Osteoblast (primary cell): ENCODE measurements at regions not wholly inside any gene's neighbourhood (a gene's known extent, or its start where the extent isn't known, plus 50 kb on each side); places are given as distances from the start of the nearest gene placed in this dataset.

Source experiments
- DNase-seq: peaks from one replicate; pipeline ENCODE4 v3.0.0; 2011; ENCODE audit warnings: low spot score, mixed read lengths; ENCODE audit not compliant: insufficient read length; ENCODE audit errors: missing footprints
- H2AFZ ChIP-seq: 2 replicates; pipeline ENCODE4 v1.6.0; 2011; ENCODE audit warnings: mild to moderate bottlenecking, low read length
- H3K27ac ChIP-seq: 2 replicates; pipeline ENCODE4 v1.5.1; 2011; ENCODE audit warnings: mild to moderate bottlenecking, low read depth, low read length, moderate library complexity
- H3K27me3 ChIP-seq: 2 replicates; pipeline ENCODE4 v1.6.0; 2012; ENCODE audit warnings: mild to moderate bottlenecking, control low read depth, inconsistent platforms, low read length, moderate library complexity; ENCODE audit not compliant: insufficient read depth
- H3K36me3 ChIP-seq: 2 replicates; pipeline ENCODE4 v1.5.1; 2011; ENCODE audit warnings: mild to moderate bottlenecking, low read length, control low read depth, moderate library complexity; ENCODE audit not compliant: insufficient read depth
- H3K4me1 ChIP-seq: 2 replicates; pipeline ENCODE4 v1.5.1; 2011; ENCODE audit warnings: mild to moderate bottlenecking, low read length, control low read depth, moderate library complexity; ENCODE audit not compliant: insufficient read depth
- H3K4me2 ChIP-seq: 2 replicates; pipeline ENCODE4 v1.6.0; 2011; ENCODE audit warnings: mild to moderate bottlenecking, low read length; ENCODE audit not compliant: insufficient read depth
- H3K4me3 ChIP-seq: fragments of 200-600 bp; sonication (generic); 3 replicates; pipeline ENCODE4 v1.5.1; 2012; ENCODE audit warnings: mild to moderate bottlenecking, low read length, inconsistent platforms; ENCODE audit not compliant: insufficient read depth
- H3K79me2 ChIP-seq: 2 replicates; pipeline ENCODE4 v1.6.0; 2012; ENCODE audit warnings: mild to moderate bottlenecking, low read length, control low read depth, inconsistent platforms; ENCODE audit not compliant: insufficient read depth
- H3K9me3 ChIP-seq: 2 replicates; pipeline ENCODE4 v1.5.1; 2011; ENCODE audit warnings: low read depth, low read length, control low read depth
- H4K20me1 ChIP-seq: 2 replicates; pipeline ENCODE4 v1.6.0; 2012; ENCODE audit warnings: mild to moderate bottlenecking, low read length, control low read depth; ENCODE audit not compliant: insufficient read depth
- CTCF ChIP-seq: IDR thresholded peaks from 2 replicates; pipeline ENCODE4 v1.5.1; 2011; ENCODE audit warnings: mild to moderate bottlenecking, low read depth, low read length, moderate library complexity; ENCODE audit errors: extremely low read depth

- peaks cover 21% of the 10 kb centered on the region for H3K4me1 ChIP-seq
- DNase-seq: peak; percentile 45
- H3K9me3 ChIP-seq: no peaks in the 10 kb centered on the region
- peak overlapping the region; percentile 50 for H3K4me2 ChIP-seq
- no peaks in the 10 kb centered on the region for H3K36me3 ChIP-seq
- TF ChIP-seq CTCF: no peak
- H3K4me3 ChIP-seq: no peak overlapping the region
- H3K27me3 ChIP-seq: no peaks in the 10 kb centered on the region
- H3K27ac ChIP-seq: peak overlapping the region; percentile 41
- no peak overlapping the region for H2AFZ ChIP-seq
- no peaks in the 10 kb centered on the region for H4K20me1 ChIP-seq
- peaks cover 33% of the 10 kb centered on the region for H3K79me2 ChIP-seq
Observed at GRCh38 chr13:107835339-107836018, 379.9 kb downstream of the LIG4 start.

GRCh38 chr13:107834717-107835116 lies 380.6 kb downstream of the LIG4 start:
- Histone ChIP-seq H3K79me2 (peaks cover 31% of the 10 kb centered on the region), H3K4me2 (peak overlapping the region; percentile 50), H3K27ac (peak overlapping the region; percentile 41)

GRCh38 chr13:107834281-107834680 lies 381.1 kb downstream of the LIG4 start:
- Histone ChIP-seq H2AFZ (no peak overlapping the region), H3K4me1 (peaks cover 21% of the 10 kb centered on the region), H3K36me3 (no peaks in the 10 kb centered on the region), H3K4me2 (no peak overlapping the region), H3K79me2 (peaks cover 31% of the 10 kb centered on the region), H3K9me3 (no peaks in the 10 kb centered on the region), H3K27ac (no peak overlapping the region), H4K20me1 (no peaks in the 10 kb centered on the region), H3K27me3 (no peaks in the 10 kb centered on the region), H3K4me3 (no peak overlapping the region)
- no peak for TF ChIP-seq CTCF
- DNase-seq: no peak

More at GRCh38 chr13:107834717-107835116, 380.6 kb downstream of the LIG4 start:
- Histone ChIP-seq H3K4me1 (peaks cover 21% of the 10 kb centered on the region), H3K4me3 (no peak overlapping the region), H3K36me3 (no peaks in the 10 kb centered on the region), H2AFZ (no peak overlapping the region), H3K9me3 (no peaks in the 10 kb centered on the region), H4K20me1 (no peaks in the 10 kb centered on the region), H3K27me3 (no peaks in the 10 kb centered on the region)
- DNase-seq: no peak
- no peak for TF ChIP-seq CTCF

- no peak overlapping the region for H3K27ac ChIP-seq
- no peak for TF ChIP-seq CTCF
Observed at GRCh38 chr13:107832500-107833100, 382.7 kb downstream of the LIG4 start.

More at GRCh38 chr13:107832500-107833100, 382.7 kb downstream of the LIG4 start:
- H3K4me3 ChIP-seq: no peak overlapping the region
- peaks cover 32% of the 10 kb centered on the region for H3K79me2 ChIP-seq
- no peaks in the 10 kb centered on the region for H3K9me3 ChIP-seq
- H2AFZ ChIP-seq: no peak overlapping the region
- no peak for DNase-seq
- H4K20me1 ChIP-seq: no peaks in the 10 kb centered on the region
- no peak overlapping the region for H3K4me2 ChIP-seq
- H3K4me1 ChIP-seq: peaks cover 21% of the 10 kb centered on the region
- H3K36me3 ChIP-seq: no peaks in the 10 kb centered on the region
- no peaks in the 10 kb centered on the region for H3K27me3 ChIP-seq
